HG03066 (cell line): ENCODE measurements at regions not wholly inside any gene's neighbourhood (a gene's known extent, or its start where the extent isn't known, plus 50 kb on each side); places are given as distances from the start of the nearest gene placed in this dataset.

ENCODE experiments used
- ATAC-seq: cut with Tn5 transposase; IDR thresholded peaks from one replicate; pipeline ENCODE4 v1.9.1; 2021; ENCODE audit warnings: low read depth; ENCODE audit not compliant: unreplicated experiment

- no peak for ATAC-seq
Observed at GRCh38 chr22:48393885-48394284, 1433.8 kb downstream of the BRD1 start.

GRCh38 chr22:48393041-48393370 is 1434.7 kb downstream of the BRD1 start:
- ATAC-seq: no peak

- ATAC-seq: no peak
Observed at GRCh38 chr22:48391820-48392219, 1435.9 kb downstream of the BRD1 start.

- no peak for ATAC-seq
Observed at GRCh38 chr22:48391171-48391711, 1436.4 kb downstream of the BRD1 start.

- no peak for ATAC-seq
Observed at GRCh38 chr22:48389916-48390315, 1437.8 kb downstream of the BRD1 start.

GRCh38 chr22:48382197-48382596 is 1445.5 kb downstream of the BRD1 start:
- ATAC-seq: no peak

- no peak for ATAC-seq
Observed at GRCh38 chr22:48380016-48380665, 1447.5 kb downstream of the BRD1 start.

GRCh38 chr22:48379371-48379770 is 1448.3 kb downstream of the BRD1 start:
- ATAC-seq: no peak

- ATAC-seq: no peak
Observed at GRCh38 chr22:48378673-48379072, 1449.0 kb downstream of the BRD1 start.

GRCh38 chr22:48376936-48377712 is 1450.5 kb downstream of the BRD1 start:
- no peak for ATAC-seq

- ATAC-seq: no peak
Observed at GRCh38 chr22:48376428-48376827, 1451.2 kb downstream of the BRD1 start.

GRCh38 chr22:48373626-48374173 is 1454.0 kb downstream of the BRD1 start:
- ATAC-seq: no peak

GRCh38 chr22:48372390-48372789 is 1455.3 kb downstream of the BRD1 start:
- no peak for ATAC-seq

GRCh38 chr22:48371391-48371790 is 1456.3 kb downstream of the BRD1 start:
- ATAC-seq: no peak

GRCh38 chr22:48370508-48371325 is 1457.0 kb downstream of the BRD1 start:
- ATAC-seq: no peak

GRCh38 chr22:48369789-48370507 is 1457.7 kb downstream of the BRD1 start:
- no peak for ATAC-seq

- no peak for ATAC-seq
Observed at GRCh38 chr22:48368975-48369525, 1458.6 kb downstream of the BRD1 start.

- ATAC-seq: no peak
Observed at GRCh38 chr22:48367731-48368130, 1459.9 kb downstream of the BRD1 start.

- ATAC-seq: no peak
Observed at GRCh38 chr22:48366591-48366990, 1461.1 kb downstream of the BRD1 start.

GRCh38 chr22:48366056-48366455 is 1461.6 kb downstream of the BRD1 start:
- no peak for ATAC-seq
